SK-N-SH (cell line): ENCODE measurements at regions not wholly inside any gene's neighbourhood (a gene's known extent, or its start where the extent isn't known, plus 50 kb on each side); places are given as distances from the start of the nearest gene placed in this dataset.

Experiments used
- CTCF ChIA-PET: fragments of 300-600, 350-600 bp; formaldehyde crosslinking; extraction: SDS; loops from one replicate; lab custom pipeline; 2021; lab: Yijun Ruan, JAX
- POLR2A ChIA-PET: fragments of 350-600 bp; sonication (Branson Sonifier 250); formaldehyde crosslinking; extraction: SDS; loops from one replicate; lab custom pipeline; 2020; ENCODE audit warnings: antibody characterized with exemption, inconsistent platforms; lab: Yijun Ruan, JAX
- DNase-seq: peaks from one replicate; pipeline ENCODE4 v3.0.0; 2012
- H2AFZ ChIP-seq: fragments of 200-600 bp; sonication (generic); 2 replicates; pipeline ENCODE4 v1.8.1; 2016; ENCODE audit warnings: antibody characterized with exemption, mild to moderate bottlenecking, low read depth
- H3F3A ChIP-seq: fragments of 200-600 bp; sonication (generic); replicated peaks from 2 replicates; pipeline ENCODE3; 2016; ENCODE audit warnings: antibody characterized with exemption, mild to moderate bottlenecking; ENCODE audit not compliant: insufficient read depth
- H3K27ac ChIP-seq, 2 experiments: fragments of 200-500 bp in 1 of 2; fragments of 200-600 bp in 1 of 2; sonication (Bioruptor generic) in 1 of 2; sonication (generic), shearing (Covaris generic) in 1 of 2; 2 replicates each; pipeline versions ENCODE4 v1.5.1 to v1.6.1; 2014 to 2016; ENCODE audit warnings: low read depth in 2 of 2, inconsistent platforms in 1 of 2, low read length in 1 of 2, mild to moderate bottlenecking in 1 of 2, mixed read lengths in 1 of 2
- H3K27me3 ChIP-seq: fragments of 200-600 bp; sonication (generic), shearing (Covaris generic); 2 replicates; pipeline ENCODE4 v1.6.1; 2016; ENCODE audit warnings: mixed run types; ENCODE audit not compliant: insufficient read depth
- H3K36me3 ChIP-seq, 2 experiments: fragments of 200-500 bp in 1 of 2; fragments of 200-600 bp in 1 of 2; sonication (Bioruptor generic) in 1 of 2; sonication (generic) in 1 of 2; replicated peaks in 1 of 2; 2 replicates each; pipeline versions ENCODE3 to v1.5.1; 2014 to 2016; ENCODE audit warnings: low read length in 1 of 2, mild to moderate bottlenecking in 1 of 2; ENCODE audit not compliant: insufficient read depth in 2 of 2, control insufficient read depth in 1 of 2
- H3K4me1 ChIP-seq, 2 experiments: fragments of 200-500 bp in 1 of 2; fragments of 200-600 bp in 1 of 2; sonication (Bioruptor generic) in 1 of 2; sonication (generic), shearing (Covaris generic) in 1 of 2; 2 replicates each; pipeline versions ENCODE4 v1.5.1 to v1.6.1; 2014 to 2016; ENCODE audit warnings: low read depth in 1 of 2, low read length in 1 of 2, mixed run types in 1 of 2; ENCODE audit not compliant: insufficient read depth in 2 of 2, control insufficient read depth in 1 of 2
- H3K4me2 ChIP-seq: fragments of 200-600 bp; sonication (generic), shearing (Covaris generic); 2 replicates; pipeline ENCODE4 v1.6.1; 2017; ENCODE audit warnings: mixed run types
- H3K4me3 ChIP-seq, 2 experiments: fragments of 200-500 bp in 1 of 2; fragments of 200-600 bp in 1 of 2; sonication (Bioruptor generic) in 1 of 2; sonication (generic), shearing (Covaris generic) in 1 of 2; 2 replicates each; pipeline versions ENCODE4 v1.5.1 to v1.8.1; 2014 to 2016; ENCODE audit warnings: low read depth in 2 of 2, inconsistent platforms in 1 of 2, low read length in 1 of 2, mild to moderate bottlenecking in 1 of 2, mixed read lengths in 1 of 2, moderate library complexity in 1 of 2
- H3K79me2 ChIP-seq: fragments of 200-600 bp; sonication (generic); 2 replicates; pipeline ENCODE4 v1.8.1; 2017; ENCODE audit warnings: mild to moderate bottlenecking; ENCODE audit not compliant: insufficient read depth
- H3K9ac ChIP-seq: fragments of 200-600 bp; sonication (generic); 2 replicates; pipeline ENCODE4 v1.6.1; 2017; ENCODE audit warnings: mixed run types
- H3K9me2 ChIP-seq: fragments of 200-600 bp; sonication (generic); 2 replicates; pipeline ENCODE4 v1.6.1; 2017; ENCODE audit warnings: mixed run types
- H3K9me3 ChIP-seq: fragments of 200-600 bp; sonication (generic); 2 replicates; pipeline ENCODE4 v1.6.1; 2017; ENCODE audit warnings: mixed run types, mild to moderate bottlenecking, moderate library complexity
- H4K20me1 ChIP-seq: fragments of 200-600 bp; sonication (generic); 2 replicates; pipeline ENCODE4 v1.6.1; 2017; ENCODE audit warnings: mild to moderate bottlenecking, mixed run types; ENCODE audit not compliant: insufficient read depth
- CHD2 ChIP-seq: fragments of 150-350 bp; IDR thresholded peaks from 2 replicates; pipeline ENCODE4 v1.6.1; 2018; ENCODE audit warnings: low read length; ENCODE audit not compliant: partially characterized antibody
- EZH2phosphoT487 ChIP-seq: fragments of 200-600 bp; sonication (generic); IDR thresholded peaks from 2 replicates; pipeline ENCODE4 v1.6.1; 2017; ENCODE audit warnings: low read depth, mixed run types, mild to moderate bottlenecking, antibody characterized with exemption, moderate library complexity, borderline replicate concordance
- FOXM1 ChIP-seq: IDR thresholded peaks from 2 replicates; pipeline ENCODE4 v1.4.0; 2012; ENCODE audit warnings: low read depth, mild to moderate bottlenecking
- GABPA ChIP-seq: IDR thresholded peaks from 2 replicates; pipeline ENCODE4 v1.4.0; 2012; ENCODE audit warnings: low read depth, mild to moderate bottlenecking
- GATA2 ChIP-seq: sonication (generic); formaldehyde crosslinking; IDR thresholded peaks from 2 replicates; pipeline ENCODE4 v1.5.0; 2020; ENCODE audit warnings: mild to moderate bottlenecking, missing genetic modification reagents
- MAX ChIP-seq: IDR thresholded peaks from 2 replicates; pipeline ENCODE4 v1.4.0; 2012; ENCODE audit warnings: low read depth
- MEF2A ChIP-seq: IDR thresholded peaks from 2 replicates; pipeline ENCODE4 v1.4.0; 2012; ENCODE audit warnings: low read depth, borderline replicate concordance
- NFIC ChIP-seq: IDR thresholded peaks from 2 replicates; pipeline ENCODE4 v1.4.0; 2012; ENCODE audit warnings: borderline replicate concordance
- PBX3 ChIP-seq: IDR thresholded peaks from 2 replicates; pipeline ENCODE4; 2012
- POLR2AphosphoS5 ChIP-seq: IDR thresholded peaks from 2 replicates; pipeline ENCODE4 v1.6.1; 2012; ENCODE audit warnings: low read depth, low read length
- RCOR1 ChIP-seq: fragments of 150-350 bp; IDR thresholded peaks from 2 replicates; pipeline ENCODE4 v1.6.1; 2017; ENCODE audit warnings: antibody characterized with exemption, low read length
- RFX5 ChIP-seq: IDR thresholded peaks from 2 replicates; pipeline ENCODE4 v1.6.1; 2012; ENCODE audit warnings: mild to moderate bottlenecking, improper control_type of control experiment, low read length
- RXRA ChIP-seq: IDR thresholded peaks from 2 replicates; pipeline ENCODE4 v1.4.0; 2012; ENCODE audit warnings: low read depth, mild to moderate bottlenecking, borderline replicate concordance
- SMC3 ChIP-seq: IDR thresholded peaks from 2 replicates; pipeline ENCODE4 v1.6.1; 2012; ENCODE audit warnings: low read depth, low read length, improper control_type of control experiment
- TCF12 ChIP-seq: IDR thresholded peaks from 2 replicates; pipeline ENCODE4 v1.4.0; 2012
- TEAD4 ChIP-seq: IDR thresholded peaks from 2 replicates; pipeline ENCODE4 v1.4.0; 2012; ENCODE audit warnings: mild to moderate bottlenecking, borderline replicate concordance; ENCODE audit not compliant: insufficient read depth
- USF1 ChIP-seq: IDR thresholded peaks from 2 replicates; pipeline ENCODE4 v1.4.0; 2012; ENCODE audit warnings: low read depth, borderline replicate concordance
- USF2 ChIP-seq: fragments of 150-350 bp; IDR thresholded peaks from 2 replicates; pipeline ENCODE4 v1.6.1; 2017; ENCODE audit warnings: antibody characterized with exemption, low read length, low read depth, borderline replicate concordance
- ZBTB33 ChIP-seq: IDR thresholded peaks from 2 replicates; pipeline ENCODE4 v1.4.0; 2012; ENCODE audit warnings: low read depth, borderline replicate concordance
- WGBS: methylation state at CpG from one replicate; pipeline ENCODE4 v1.1.6; 2017; ENCODE audit warnings: low lambda C conversion rate; 5-methylcytosine and 5-hydroxymethylcytosine counted together

- no peak for TF ChIP-seq ZBTB33
- TF ChIP-seq RCOR1 = peak; percentile 95
- TF ChIP-seq USF1 = no peak
- TF ChIP-seq MAX = no peak
- TF ChIP-seq SMC3 = peak; percentile 66; the same call in 1 of the 2 replicates
- peak; percentile 32; the same call in 1 of the 2 replicates for TF ChIP-seq POLR2AphosphoS5
- TF ChIP-seq CHD2 = peak; percentile 74
- TF ChIP-seq, all 33 proteins: peak for 10
Measured at GRCh38 chr1:56378341-56379070, 200.9 kb downstream of the PLPP3 start (continued).

GRCh38 chr1:56377431-56377830 lies 201.9 kb downstream of the PLPP3 start:
- ChIA-PET POLR2A (no interaction called here), CTCF (interaction anchor here (0.9 kb wide), 1 partner anchor 14 kb away, joined by 3 read pairs; no protein-coding TSS in a partner anchor)
- Histone ChIP-seq H3K27me3 (no peaks in the 10 kb centered on the region), H2AFZ (no peak overlapping the region), H4K20me1 (no peaks in the 10 kb centered on the region), H3K4me3 (no peak overlapping the region), H3K36me3 (no peaks in the 10 kb centered on the region), H3K4me1 (peaks cover 7 to 79% of the 10 kb centered on the region in 2 experiments; a peak in 2 of 4 replicates), H3K9me2 (no peaks in the 10 kb centered on the region), H3K27ac (peak overlapping the region in 1 of 2 experiments; percentile 100; a peak in 2 of 4 replicates), H3K9me3 (no peaks in the 10 kb centered on the region), H3F3A (peaks cover 13% of the 10 kb centered on the region), H3K4me2 (no peak overlapping the region), H3K9ac (no peak overlapping the region), H3K79me2 (no peaks in the 10 kb centered on the region)
- WGBS = 72% methylated on average over 2 of the region's 2 CpGs
- DNase-seq = no peak
- TF ChIP-seq FOXM1 = no peak
- peak; percentile 35; the same call in 1 of the 2 replicates for TF ChIP-seq TCF12

GRCh38 chr1:56376188-56376984 lies 203.0 kb downstream of the PLPP3 start:
- ChIA-PET POLR2A (no interaction called here), CTCF (interaction anchor here (0.7 to 1.1 kb wide), 2 partner anchors 171 to 202 kb away, joined by 3 read pairs; no protein-coding TSS in a partner anchor)
- WGBS = 18% methylated on average over 7 of the region's 7 CpGs
- Histone ChIP-seq H3K9me3 (no peaks in the 10 kb centered on the region), H3K4me1 (peaks cover 7 to 80% of the 10 kb centered on the region in 2 experiments; a peak in 2 of 4 replicates), H3F3A (peaks cover 13% of the 10 kb centered on the region), H3K27ac (peak overlapping the region; percentile 39 to 100; a peak in 3 of 4 replicates), H3K27me3 (no peaks in the 10 kb centered on the region), H3K4me2 (peak overlapping the region; percentile 50), H3K9me2 (no peaks in the 10 kb centered on the region), H3K79me2 (no peaks in the 10 kb centered on the region), H3K36me3 (no peaks in the 10 kb centered on the region), H4K20me1 (no peaks in the 10 kb centered on the region), H2AFZ (no peak overlapping the region), H3K9ac (no peak overlapping the region), H3K4me3 (no peak overlapping the region)
- peak; percentile 6 for DNase-seq
- no peak for TF ChIP-seq RCOR1
- TF ChIP-seq RFX5 = no peak
- TF ChIP-seq MEF2A = no peak
- peak; percentile 42; the same call in 1 of the 2 replicates for TF ChIP-seq PBX3
- TF ChIP-seq USF2 = no peak
- no peak for TF ChIP-seq POLR2AphosphoS5
- no peak for TF ChIP-seq GATA2
- TF ChIP-seq TEAD4 = peak; percentile 49; the same call in 1 of the 2 replicates
- peak; percentile 48; the same call in 1 of the 2 replicates for TF ChIP-seq RXRA
- TF ChIP-seq GABPA = no peak
- TF ChIP-seq NFIC = peak; percentile 71; the same call in 1 of the 2 replicates
- no peak for TF ChIP-seq EZH2phosphoT487
